Loucy (cell line): ENCODE measurements at regions not wholly inside any gene's neighbourhood (a gene's known extent, or its start where the extent isn't known, plus 50 kb on each side); places are given as distances from the start of the nearest gene placed in this dataset.

Experiments used
- H2AFZ ChIP-seq: fragments of 200-600 bp; sonication (generic); 2 replicates; pipeline ENCODE4 v1.6.0; 2016; ENCODE audit warnings: antibody characterized with exemption, mild to moderate bottlenecking, low read length, moderate library complexity
- H3F3A ChIP-seq: fragments of 200-600 bp; 2 replicates; pipeline ENCODE4 v1.6.0; 2016; ENCODE audit warnings: antibody characterized with exemption, low read depth, mild to moderate bottlenecking
- H3K27me3 ChIP-seq: fragments of 200-600 bp; sonication (generic); 2 replicates; pipeline ENCODE4 v1.6.1; 2014; ENCODE audit warnings: low read length, mild to moderate bottlenecking; ENCODE audit not compliant: insufficient read depth, poor library complexity, severe bottlenecking
- H3K36me3 ChIP-seq: fragments of 200-600 bp; sonication (generic); 2 replicates; pipeline ENCODE4 v1.6.1; 2016; ENCODE audit warnings: low read length; ENCODE audit not compliant: insufficient read depth
- H3K4me1 ChIP-seq: fragments of 200-600 bp; sonication (generic); 2 replicates; pipeline ENCODE4 v1.5.1; 2014; ENCODE audit warnings: low read length, mild to moderate bottlenecking; ENCODE audit not compliant: insufficient read depth, poor library complexity, severe bottlenecking
- H3K4me2 ChIP-seq: fragments of 200-600 bp; sonication (generic); 2 replicates; pipeline ENCODE4 v1.6.0; 2014; ENCODE audit warnings: antibody characterized with exemption, low read length, low read depth, mild to moderate bottlenecking; ENCODE audit not compliant: poor library complexity, severe bottlenecking
- H3K4me3 ChIP-seq: fragments of 200-600 bp; sonication (generic); 2 replicates; pipeline ENCODE4 v1.5.1; 2014; ENCODE audit warnings: low read length, mild to moderate bottlenecking, mixed read lengths; ENCODE audit not compliant: poor library complexity, severe bottlenecking
- H3K79me2 ChIP-seq: fragments of 200-600 bp; sonication (generic); 2 replicates; pipeline ENCODE4 v1.6.1; 2014; ENCODE audit warnings: low read length; ENCODE audit not compliant: insufficient read depth
- H3K9ac ChIP-seq: fragments of 200-600 bp; sonication (generic); 2 replicates; pipeline ENCODE4 v1.6.0; 2014; ENCODE audit warnings: mild to moderate bottlenecking, low read depth, low read length, moderate library complexity; ENCODE audit not compliant: poor library complexity, severe bottlenecking
- H3K9me2 ChIP-seq: fragments of 200-600 bp; sonication (generic); replicated peaks from 2 replicates; pipeline ENCODE4 v1.6.1; 2016; ENCODE audit warnings: low read depth, low read length, mixed read lengths
- H3K9me3 ChIP-seq: fragments of 200-600 bp; sonication (generic); 2 replicates; pipeline ENCODE4 v1.6.1; 2014; ENCODE audit warnings: mild to moderate bottlenecking, antibody characterized with exemption, low read length, low read depth; ENCODE audit not compliant: insufficient read depth
- H4K20me1 ChIP-seq: fragments of 200-600 bp; sonication (generic); 2 replicates; pipeline ENCODE4 v1.6.0; 2014; ENCODE audit warnings: antibody characterized with exemption, low read length, mild to moderate bottlenecking; ENCODE audit not compliant: insufficient read depth, poor library complexity, severe bottlenecking
- CTCF ChIP-seq: fragments of 200-600 bp; sonication (generic); conservative IDR thresholded peaks from 2 replicates; pipeline ENCODE4 v1.5.1; 2014; ENCODE audit warnings: mild to moderate bottlenecking, antibody characterized with exemption, low read length
- EZH2phosphoT487 ChIP-seq: fragments of 200-600 bp; IDR thresholded peaks from 2 replicates; pipeline ENCODE4 v1.6.1; 2018; ENCODE audit warnings: antibody characterized with exemption, mild to moderate bottlenecking, moderate library complexity, borderline replicate concordance

GRCh38 chr13:109672545-109672944 lies 113.8 kb downstream of the IRS2 start:
- H3K9ac ChIP-seq: no peak overlapping the region
- no peaks in the 10 kb centered on the region for H3K9me2 ChIP-seq
- no peaks in the 10 kb centered on the region for H3F3A ChIP-seq
- H3K36me3 ChIP-seq: no peaks in the 10 kb centered on the region
- H3K4me1 ChIP-seq: no peaks in the 10 kb centered on the region
- H3K4me3 ChIP-seq: no peak overlapping the region
- TF ChIP-seq CTCF: no peak
- TF ChIP-seq EZH2phosphoT487: no peak
- no peak overlapping the region for H2AFZ ChIP-seq
- H3K27me3 ChIP-seq: no peaks in the 10 kb centered on the region
- H3K4me2 ChIP-seq: no peak overlapping the region
- H4K20me1 ChIP-seq: no peaks in the 10 kb centered on the region
- H3K9me3 ChIP-seq: no peaks in the 10 kb centered on the region
- H3K79me2 ChIP-seq: no peaks in the 10 kb centered on the region

GRCh38 chr13:109671919-109672318 lies 114.5 kb downstream of the IRS2 start:
- H3K27me3 ChIP-seq: no peaks in the 10 kb centered on the region

DNA sequence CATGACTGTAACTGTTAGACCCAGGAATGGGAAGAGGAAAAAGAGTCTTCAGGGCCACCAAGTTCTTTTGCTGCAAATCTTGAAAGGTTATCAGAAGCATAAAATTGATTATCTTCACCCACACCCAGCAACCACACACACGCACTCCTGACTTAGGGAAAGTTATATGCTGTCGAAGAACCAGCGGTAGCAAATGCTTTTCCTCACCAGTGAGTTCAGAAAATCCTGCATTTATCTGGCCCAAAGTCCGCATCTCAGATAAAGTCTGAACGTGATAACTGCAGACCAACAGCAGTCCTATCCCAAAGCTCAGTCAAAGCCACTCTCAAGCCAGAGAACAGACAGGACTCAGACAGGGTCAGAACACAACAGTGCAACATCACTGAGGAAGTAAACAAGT lies 115.6 kb downstream of the IRS2 start:
- Histone ChIP-seq H3K4me2 (no peak overlapping the region), H3K27me3 (no peaks in the 10 kb centered on the region), H3K4me1 (no peaks in the 10 kb centered on the region), H2AFZ (no peak overlapping the region), H3F3A (no peaks in the 10 kb centered on the region), H3K9me3 (no peaks in the 10 kb centered on the region), H3K9ac (no peak overlapping the region), H3K9me2 (no peaks in the 10 kb centered on the region), H3K79me2 (no peaks in the 10 kb centered on the region), H3K36me3 (no peaks in the 10 kb centered on the region), H4K20me1 (no peaks in the 10 kb centered on the region), H3K4me3 (no peak overlapping the region)
- TF ChIP-seq CTCF: no peak
- TF ChIP-seq EZH2phosphoT487: no peak

More at GRCh38 chr13:109671919-109672318, 114.5 kb downstream of the IRS2 start:
- Histone ChIP-seq H3K9me3 (no peaks in the 10 kb centered on the region), H3F3A (no peaks in the 10 kb centered on the region), H3K9ac (no peak overlapping the region), H3K4me2 (no peak overlapping the region), H3K4me3 (no peak overlapping the region), H3K9me2 (no peaks in the 10 kb centered on the region), H4K20me1 (no peaks in the 10 kb centered on the region), H3K36me3 (no peaks in the 10 kb centered on the region), H2AFZ (no peak overlapping the region), H3K4me1 (no peaks in the 10 kb centered on the region), H3K79me2 (no peaks in the 10 kb centered on the region)
- no peak for TF ChIP-seq CTCF
- no peak for TF ChIP-seq EZH2phosphoT487
